ENCODE measurements at regions not wholly inside any gene's neighbourhood (a gene's known extent, or its start where the extent isn't known, plus 50 kb on each side); places are given as distances from the start of the nearest gene placed in this dataset.

- no peak overlapping the region for H3K27ac ChIP-seq (ENCODE audit: low read depth, low read length)
- H4K20me1 ChIP-seq (ENCODE audit: insufficient read depth), result no peaks in the 10 kb centered on the region
- peaks cover 0 to 6% of the 10 kb centered on the region in 2 experiments; a peak in 2 of 4 replicates for H3K9me3 ChIP-seq (ENCODE audit: control insufficient read depth in 1 of 2, insufficient read depth in 1 of 2, low read depth in 1 of 2, low read length in 2 of 2)
- H3K4me3 ChIP-seq (replicated peaks in 1 of 2; ENCODE audit: low read depth in 1 of 2, low read length in 2 of 2), result no peak overlapping the region
- H3K4me2 ChIP-seq (ENCODE audit: low read length), result no peak overlapping the region
- no peaks in the 10 kb centered on the region for H3K79me2 ChIP-seq (ENCODE audit: insufficient read depth, low read length)
- H2AFZ ChIP-seq (ENCODE audit: low read depth, low read length, poor library complexity, severe bottlenecking), result no peak overlapping the region
- H3K27me3 ChIP-seq (ENCODE audit: insufficient read depth, low read length), result no peaks in the 10 kb centered on the region
- intact Hi-C loops (cut with micrococcal nuclease), result no loop called here
- H3K9ac ChIP-seq (ENCODE audit: low read length), result no peak overlapping the region
- ChIA-PET RAD21 (ENCODE audit: low non-redundant PET in 1 of 2, low total read pairs in 2 of 2, uncharacterized antibody in 2 of 2, unreplicated experiment in 2 of 2) (no interaction called here), POLR2A (no interaction called here), CTCF (no interaction called here)
- DNase-seq (ENCODE audit: low read depth, low spot score) (no peak), ATAC-seq (no peak)
- no peaks in the 10 kb centered on the region for H3K36me3 ChIP-seq (ENCODE audit: control insufficient read depth in 1 of 2, insufficient read depth in 2 of 2, low read length in 2 of 2)
- BruUV-seq (replicated peaks), result no TSS peak
- no peaks in the 10 kb centered on the region for H3K4me1 ChIP-seq (ENCODE audit: control insufficient read depth in 1 of 2, insufficient read depth in 2 of 2, low read length in 2 of 2)
- H3K9me2 ChIP-seq (ENCODE audit: insufficient read depth), result no peaks in the 10 kb centered on the region
- no peak for TF ChIP-seq POLR2AphosphoS5 (IDR thresholded peaks at IDR 0.05; ENCODE audit: low read depth, low read length)
- no peak for TF ChIP-seq EZH2 (IDR thresholded peaks at IDR 0.05)
- TF ChIP-seq SIN3A (IDR thresholded peaks at IDR 0.05; ENCODE audit: low read depth), result no peak
- no peak for TF ChIP-seq POLR2A (IDR thresholded peaks at IDR 0.05; ENCODE audit: borderline replicate concordance, extremely low read depth, insufficient read depth, insufficient read length)
- no peak for TF ChIP-seq ZBTB33 (IDR thresholded peaks at IDR 0.05; ENCODE audit: extremely low read depth, insufficient replicate concordance, low read length)
- no peak for TF ChIP-seq SRF (IDR thresholded peaks at IDR 0.05; ENCODE audit: low read depth)
- TF ChIP-seq SP1 (IDR thresholded peaks at IDR 0.05; ENCODE audit: low read depth), result no peak
- no peak for TF ChIP-seq ATF3 (IDR thresholded peaks at IDR 0.05)
- TF ChIP-seq REST (IDR thresholded peaks at IDR 0.05; ENCODE audit: low read depth), result no peak
- no peak for TF ChIP-seq ELF1 (IDR thresholded peaks at IDR 0.05; ENCODE audit: borderline replicate concordance, low read depth)
- TF ChIP-seq MAX (IDR thresholded peaks at IDR 0.05), result no peak
- TF ChIP-seq CEBPB (IDR thresholded peaks at IDR 0.05; ENCODE audit: low read depth), result no peak
- TF ChIP-seq TCF7L2 (IDR thresholded peaks at IDR 0.05; ENCODE audit: borderline replicate concordance, extremely low read depth, insufficient read depth, insufficient read length), result no peak
- no peak for TF ChIP-seq ZNF274 (IDR thresholded peaks at IDR 0.05; ENCODE audit: low read depth, low read length)
- no peak for TF ChIP-seq YY1 (IDR thresholded peaks at IDR 0.05; ENCODE audit: extremely low read depth, insufficient replicate concordance, low read depth, low read length)
Observed at GRCh38 chr2:104425850-104426595, 427.9 kb upstream of the POU3F3 start.
